HFF-Myc (cell line): ENCODE measurements at regions not wholly inside any gene's neighbourhood (a gene's known extent, or its start where the extent isn't known, plus 50 kb on each side); places are given as distances from the start of the nearest gene placed in this dataset.
A peak's percentile ranks its signal among the peaks of the same experiment; 100 is the strongest.

ENCODE experiments used
- DNase-seq: peaks from one replicate; pipeline ENCODE4 v3.0.0-alpha.2; 2011; ENCODE audit warnings: low read depth; ENCODE audit errors: extremely low read depth
- H3K4me3 ChIP-seq: replicated peaks from 2 replicates; pipeline ENCODE4 v1.5.1; 2011; ENCODE audit warnings: low read depth, mild to moderate bottlenecking, control low read depth, low read length
- TF ChIP-seq, protein P1 (sequence below): IDR thresholded peaks from 2 replicates; pipeline ENCODE4 v1.5.1; 2012; ENCODE audit warnings: mild to moderate bottlenecking, low read depth, low read length, control low read depth; ENCODE audit errors: missing control alignments

DNA sequence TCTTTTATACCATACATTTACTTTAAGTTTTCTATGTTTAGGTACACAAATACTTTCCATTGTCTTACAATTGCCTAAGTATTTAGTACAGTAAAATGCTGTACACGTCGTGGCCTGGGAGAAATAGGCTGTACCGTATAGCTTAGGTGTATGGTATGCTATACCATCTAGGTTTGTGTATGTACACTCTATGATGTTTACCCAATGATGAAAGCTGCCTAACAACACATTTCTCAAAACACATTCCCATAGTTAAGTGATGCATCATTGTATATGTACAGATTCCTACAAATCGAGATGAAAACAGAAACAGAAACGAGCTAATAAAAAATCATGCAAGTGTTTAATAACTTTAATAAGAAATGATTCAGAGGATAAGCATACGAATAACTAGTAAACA, 51.6 kb downstream of the SPANXA2 start:
- no peak overlapping the region for H3K4me3 ChIP-seq
- TF ChIP-seq, protein P1, sequence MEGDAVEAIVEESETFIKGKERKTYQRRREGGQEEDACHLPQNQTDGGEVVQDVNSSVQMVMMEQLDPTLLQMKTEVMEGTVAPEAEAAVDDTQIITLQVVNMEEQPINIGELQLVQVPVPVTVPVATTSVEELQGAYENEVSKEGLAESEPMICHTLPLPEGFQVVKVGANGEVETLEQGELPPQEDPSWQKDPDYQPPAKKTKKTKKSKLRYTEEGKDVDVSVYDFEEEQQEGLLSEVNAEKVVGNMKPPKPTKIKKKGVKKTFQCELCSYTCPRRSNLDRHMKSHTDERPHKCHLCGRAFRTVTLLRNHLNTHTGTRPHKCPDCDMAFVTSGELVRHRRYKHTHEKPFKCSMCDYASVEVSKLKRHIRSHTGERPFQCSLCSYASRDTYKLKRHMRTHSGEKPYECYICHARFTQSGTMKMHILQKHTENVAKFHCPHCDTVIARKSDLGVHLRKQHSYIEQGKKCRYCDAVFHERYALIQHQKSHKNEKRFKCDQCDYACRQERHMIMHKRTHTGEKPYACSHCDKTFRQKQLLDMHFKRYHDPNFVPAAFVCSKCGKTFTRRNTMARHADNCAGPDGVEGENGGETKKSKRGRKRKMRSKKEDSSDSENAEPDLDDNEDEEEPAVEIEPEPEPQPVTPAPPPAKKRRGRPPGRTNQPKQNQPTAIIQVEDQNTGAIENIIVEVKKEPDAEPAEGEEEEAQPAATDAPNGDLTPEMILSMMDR, result no peak
- DNase-seq, result no peak

DNA sequence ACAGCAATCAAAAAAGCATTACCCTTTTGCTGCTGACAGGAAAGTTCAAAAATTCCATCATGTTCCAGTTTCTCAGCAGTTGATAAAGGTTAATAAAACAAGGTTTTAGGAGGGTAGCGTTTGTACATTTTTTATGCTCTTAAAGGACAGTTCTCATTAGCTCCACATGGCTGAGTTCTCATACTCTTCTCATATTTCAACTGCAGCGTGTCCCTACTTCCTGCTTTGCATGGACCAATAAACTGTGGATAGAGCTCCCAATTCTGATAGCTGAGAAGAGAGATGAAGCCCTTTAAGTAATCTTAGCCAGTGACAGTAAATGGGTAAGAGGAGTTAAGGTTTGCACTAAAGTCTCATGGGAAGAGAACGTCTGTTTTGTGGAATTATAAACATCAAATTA, 53.5 kb downstream of the SPANXA2 start:
- TF ChIP-seq, protein P1, result no peak
- no peak overlapping the region for H3K4me3 ChIP-seq
- DNase-seq, result peak; percentile 2
